Stomach (tissue), 8 donors: ENCODE measurements at regions not wholly inside any gene's neighbourhood (a gene's known extent, or its start where the extent isn't known, plus 50 kb on each side); places are given as distances from the start of the nearest gene placed in this dataset.

Experiments used
- DNase-seq, 2 donors: peaks; one replicate each; pipeline versions ENCODE4 v3.0.0 to v3.0.0-alpha.2; 2013 to 2019
- H3K27ac ChIP-seq, 5 donors: fragments of 200-600 bp in 4 of 5; sonication (generic) in 4 of 5; one replicate each; pipeline ENCODE4 v1.5.1; 2013 to 2019; ENCODE audit warnings: mild to moderate bottlenecking in 1 of 5, moderate library complexity in 1 of 5
- H3K27me3 ChIP-seq, 3 donors: fragments of 200-600 bp; sonication (generic); one replicate each; pipeline ENCODE4 v1.5.1; 2017 to 2019; ENCODE audit warnings: mixed run types in 1 of 3
- H3K36me3 ChIP-seq, 4 donors: fragments of 200-600 bp; sonication (generic); 1 replicate in 3 of 4; 2 replicates in 1 of 4; pipeline ENCODE4 v1.5.1; 2016 to 2019
- H3K4me1 ChIP-seq, 4 donors: fragments of 200-600 bp; sonication (generic); one replicate each; pipeline ENCODE4 v1.5.1; 2016 to 2019
- H3K4me3 ChIP-seq, 4 donors: fragments of 200-600 bp; sonication (generic) in 3 of 4; one replicate each; pipeline ENCODE4 v1.5.1; 2016 to 2019; ENCODE audit warnings: mild to moderate bottlenecking in 1 of 4
- H3K9me3 ChIP-seq, 4 donors: fragments of 200-600 bp; sonication (generic); one replicate each; pipeline ENCODE4 v1.5.1; 2016 to 2019
- CTCF ChIP-seq, 7 experiments: fragments of 450-650 bp in 4 of 7; fragments of 200-600 bp in 3 of 7; sonication (generic) in 3 of 7; IDR thresholded peaks; one replicate each; pipeline ENCODE4 v1.5.1; 2016 to 2019; ENCODE audit warnings: antibody characterized with exemption in 7 of 7, control low read depth in 2 of 7, mild to moderate bottlenecking in 1 of 7
- EP300 ChIP-seq: sonication (generic); formaldehyde crosslinking; IDR thresholded peaks from one replicate; pipeline ENCODE4 v1.6.1; 2017; ENCODE audit warnings: antibody characterized with exemption
- POLR2A ChIP-seq, 4 donors: fragments of 450-650 bp; IDR thresholded peaks; one replicate each; pipeline ENCODE4 v1.6.1; 2016; ENCODE audit warnings: antibody characterized with exemption in 4 of 4, control low read depth in 2 of 4, mild to moderate bottlenecking in 1 of 4, moderate library complexity in 1 of 4
- POLR2AphosphoS5 ChIP-seq, 3 donors: sonication (generic); formaldehyde crosslinking; IDR thresholded peaks; one replicate each; pipeline ENCODE4 v1.6.1; 2016; ENCODE audit warnings: antibody characterized with exemption in 3 of 3
- WGBS, 5 donors: extraction: QIAGEN DNeasy Blood & Tissue Kit in 3 of 5; methylation state at CpG; one replicate each; pipeline versions ENCODE4 v1.1.5 to v1.1.7; 2013 to 2018; 5-methylcytosine and 5-hydroxymethylcytosine counted together
- intact Hi-C: fragments of 100-400 bp; cut with DNase I; formaldehyde crosslinking; loops from one replicate; pipeline ENCODE4 v1.15.1; 2023; ENCODE audit warnings: low total_unique reads
- donor health status: healthy with polysubstance abuse.
- donor health status: Bipolar disorder and iron deficiency.
- donor health status: healthy.

DNA sequence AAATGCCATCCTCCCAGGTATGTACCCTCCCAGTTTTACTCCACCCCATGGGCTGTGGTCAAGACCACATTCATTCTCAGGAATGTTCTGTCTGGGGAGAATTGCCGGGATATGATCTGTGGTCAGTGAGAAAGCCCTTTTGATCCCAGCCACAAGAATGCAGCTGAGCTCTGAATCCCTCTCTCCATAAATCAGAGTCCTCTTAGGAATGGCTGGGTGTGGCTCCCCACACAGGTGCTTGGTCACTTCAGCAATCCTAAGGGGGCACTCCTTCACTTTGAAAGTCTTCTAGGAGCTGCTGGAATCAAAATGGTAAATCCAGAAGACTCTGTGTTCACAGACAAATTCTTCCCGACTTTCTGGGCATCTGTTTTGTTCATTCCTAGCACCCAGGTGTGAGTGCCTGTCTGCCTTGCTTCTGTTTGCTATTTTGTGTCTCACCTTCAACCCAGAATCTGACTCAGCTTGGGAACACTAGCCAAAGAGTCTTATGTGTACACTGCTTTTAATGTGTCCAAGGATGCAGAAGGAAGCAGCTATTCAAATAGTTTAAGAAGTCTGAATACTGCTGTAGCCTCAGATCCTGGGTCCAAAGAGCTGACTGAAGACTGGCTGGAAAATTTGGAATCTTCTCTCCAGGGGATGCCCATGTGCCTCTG lies 144.6 kb upstream of the CDKN3 start:
- TF ChIP-seq POLR2A (IDR thresholded peaks at IDR 0.05) (no peak), POLR2AphosphoS5 (IDR thresholded peaks at IDR 0.05) (peak in 2 of 3 donors; percentile 15 to 34)
- no peaks in the 10 kb centered on the region for H3K27me3 ChIP-seq
- H3K9me3 ChIP-seq = no peaks in the 10 kb centered on the region
- H3K27ac ChIP-seq = peak overlapping the region; percentile 16 to 69 (median 46)
- 30 to 55% (median 38%) methylated on average over 2 of the region's 2 CpGs for WGBS, 5 donors
- DNase-seq = peak in 1 of 2 donors; percentile 53
- H3K36me3 ChIP-seq = no peaks in the 10 kb centered on the region
- intact Hi-C loops = no loop called here
- peaks cover 6 to 41% (median 14%) of the 10 kb centered on the region in 4 donors for H3K4me1 ChIP-seq
- no peak overlapping the region for H3K4me3 ChIP-seq

DNA sequence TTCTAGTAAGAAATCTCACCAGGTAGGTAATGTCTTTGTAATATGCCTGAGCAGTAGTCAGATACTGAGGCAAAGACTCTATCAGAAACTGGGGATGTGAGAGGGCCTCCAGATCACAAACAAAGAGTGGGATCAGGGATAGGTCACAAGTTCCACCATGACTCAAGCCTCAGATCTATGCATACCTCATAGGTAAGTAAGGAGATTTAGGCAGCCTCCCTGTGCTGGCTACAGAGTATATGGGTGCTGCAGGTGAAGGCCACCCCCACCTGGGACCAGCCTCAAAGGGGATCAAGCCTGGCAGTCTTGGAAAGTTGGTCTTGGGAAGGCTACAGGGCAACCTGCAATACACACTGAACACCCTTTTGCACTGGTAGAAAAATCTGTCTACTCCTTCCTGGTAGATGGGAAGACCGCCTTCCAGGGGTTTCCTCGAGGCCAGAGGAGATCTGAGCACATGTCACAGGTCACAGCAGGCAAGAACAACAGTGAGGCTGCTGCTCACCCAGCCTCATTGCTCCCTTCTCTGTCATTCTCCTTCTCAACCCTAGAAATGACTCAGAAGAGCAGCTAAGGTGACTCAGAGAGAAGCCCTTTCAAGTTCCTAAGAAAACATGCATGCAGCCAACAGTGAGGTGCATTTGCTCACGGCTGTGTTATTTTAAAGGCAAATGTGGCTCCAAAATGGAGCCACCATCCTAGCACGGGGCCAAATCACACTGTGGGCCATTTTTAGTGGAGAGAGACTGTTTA lies 143.4 kb upstream of the CDKN3 start:
- H3K27ac ChIP-seq = peak overlapping the region in 3 of 5 donors; percentile 16 to 69 (median 22)
- H3K36me3 ChIP-seq = no peaks in the 10 kb centered on the region
- H3K4me1 ChIP-seq = peaks cover 6 to 41% (median 14%) of the 10 kb centered on the region in 4 donors
- H3K27me3 ChIP-seq = no peaks in the 10 kb centered on the region
- no peak overlapping the region for H3K4me3 ChIP-seq
- no peaks in the 10 kb centered on the region for H3K9me3 ChIP-seq
- intact Hi-C loops = no loop called here
- peak in 1 of 2 donors; percentile 9 for DNase-seq
- WGBS, 5 donors = 50 to 60% (median 52%) methylated on average over 4 of the region's 4 CpGs
- no peak for TF ChIP-seq POLR2A (IDR thresholded peaks at IDR 0.05)
- no peak for TF ChIP-seq EP300
- no peak for TF ChIP-seq CTCF (IDR thresholded peaks at IDR 0.05)
- peak in 1 of 3 donors; percentile 45 for TF ChIP-seq POLR2AphosphoS5 (IDR thresholded peaks at IDR 0.05)

DNA sequence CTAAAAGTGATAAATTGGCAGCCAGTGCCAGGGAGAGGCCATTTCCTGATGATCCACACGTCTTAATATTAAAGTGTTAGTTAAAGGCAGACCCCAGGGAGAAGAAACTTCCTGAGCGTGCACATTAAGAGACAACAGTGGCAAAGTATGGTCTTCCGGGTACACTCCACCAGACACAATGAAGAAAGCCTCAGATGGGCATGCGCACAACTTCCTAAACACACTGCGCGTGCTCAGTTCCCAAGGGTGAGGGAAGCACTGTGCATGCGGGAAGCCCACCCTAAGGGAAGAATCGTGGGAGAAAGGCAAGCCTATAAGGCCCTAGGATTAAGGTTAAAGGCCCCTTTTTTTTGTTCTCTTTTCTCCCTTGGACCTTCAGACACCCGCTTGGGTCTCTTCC lies 140.7 kb upstream of the CDKN3 start:
- H3K9me3 ChIP-seq = no peaks in the 10 kb centered on the region
- peaks cover 6 to 29% (median 14%) of the 10 kb centered on the region in 4 donors for H3K4me1 ChIP-seq
- H3K27me3 ChIP-seq = no peaks in the 10 kb centered on the region
- H3K4me3 ChIP-seq = no peak overlapping the region
- no peak overlapping the region for H3K27ac ChIP-seq
- no peaks in the 10 kb centered on the region for H3K36me3 ChIP-seq
- intact Hi-C loops = no loop called here
- 77 to 94% (median 83%) methylated on average over 9 of the region's 9 CpGs for WGBS, 5 donors
- DNase-seq = no peak
- TF ChIP-seq POLR2AphosphoS5 (IDR thresholded peaks at IDR 0.05) = no peak
- no peak for TF ChIP-seq EP300
- TF ChIP-seq CTCF (IDR thresholded peaks at IDR 0.05) = no peak
- no peak for TF ChIP-seq POLR2A (IDR thresholded peaks at IDR 0.05)

DNA sequence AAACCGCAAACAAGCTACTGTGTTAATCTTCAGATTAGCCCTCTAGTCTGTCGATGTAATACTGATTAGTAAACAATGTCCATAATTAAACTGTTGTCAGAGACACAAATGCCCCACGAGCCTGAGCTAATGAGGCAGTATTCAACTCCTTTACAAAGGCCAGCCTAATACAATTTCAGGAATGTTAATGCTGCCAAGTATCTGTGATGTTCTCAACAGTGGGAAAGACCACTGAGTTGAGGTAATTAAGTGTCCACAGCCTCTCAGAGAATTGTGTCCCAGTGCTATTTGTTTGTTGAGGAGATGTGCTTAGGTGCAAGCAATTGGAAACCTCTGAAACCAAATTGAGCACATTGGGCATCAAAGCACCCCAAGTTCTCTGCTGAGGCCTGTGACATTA lies 139.4 kb upstream of the CDKN3 start:
- WGBS, 5 donors = 40 to 50% (median 49%) methylated on average over 3 of the region's 3 CpGs
- no peak for TF ChIP-seq CTCF (IDR thresholded peaks at IDR 0.05)
- TF ChIP-seq POLR2AphosphoS5 (IDR thresholded peaks at IDR 0.05) = no peak
- TF ChIP-seq POLR2A (IDR thresholded peaks at IDR 0.05) = no peak
- no peak for TF ChIP-seq EP300
- H3K9me3 ChIP-seq = no peaks in the 10 kb centered on the region

More for the DNA sequence above, 139.4 kb upstream of the CDKN3 start:
- H3K27me3 ChIP-seq = no peaks in the 10 kb centered on the region
- DNase-seq = no peak
- no peaks in the 10 kb centered on the region for H3K36me3 ChIP-seq
- intact Hi-C loops = no loop called here
- H3K4me1 ChIP-seq = peaks cover 0 to 17% (median 10%) of the 10 kb centered on the region in 4 donors
- H3K4me3 ChIP-seq = no peak overlapping the region
- no peak overlapping the region for H3K27ac ChIP-seq
